Smooth muscle cell (in vitro differentiated cells): ENCODE measurements at regions not wholly inside any gene's neighbourhood (a gene's known extent, or its start where the extent isn't known, plus 50 kb on each side); places are given as distances from the start of the nearest gene placed in this dataset.

ENCODE experiments used
- DNase-seq: peaks from one replicate; lab custom pipeline; 2025; ENCODE audit not compliant: unreplicated experiment; lab: John Stamatoyannopoulos, UW
- H2AFZ ChIP-seq: fragments of 200-600 bp; sonication (generic); 2 replicates; pipeline ENCODE4 v1.6.0; 2016; ENCODE audit warnings: antibody characterized with exemption, low read depth, mild to moderate bottlenecking
- H3F3A ChIP-seq: fragments of 200-600 bp; sonication (generic); 2 replicates; pipeline ENCODE4 v1.6.0; 2017; ENCODE audit warnings: antibody characterized with exemption, low read depth
- H3K27ac ChIP-seq: fragments of 200-600 bp; sonication (generic); 2 replicates; pipeline ENCODE4 v1.5.1; 2016; ENCODE audit warnings: low read depth, mild to moderate bottlenecking
- H3K27me3 ChIP-seq: fragments of 200-600 bp; sonication (generic); 2 replicates; pipeline ENCODE4 v1.6.1; 2016; ENCODE audit warnings: low read depth, mild to moderate bottlenecking
- H3K36me3 ChIP-seq: fragments of 200-600 bp; sonication (generic); 2 replicates; pipeline ENCODE4 v1.5.1; 2016; ENCODE audit warnings: low read depth
- H3K4me1 ChIP-seq: fragments of 200-600 bp; sonication (generic); 2 replicates; pipeline ENCODE4 v1.5.1; 2016; ENCODE audit warnings: low read depth
- H3K4me2 ChIP-seq: fragments of 200-600 bp; sonication (generic); 2 replicates; pipeline ENCODE4 v1.6.0; 2016; ENCODE audit warnings: mild to moderate bottlenecking
- H3K4me3 ChIP-seq: fragments of 200-600 bp; sonication (generic); 2 replicates; pipeline ENCODE4 v1.5.1; 2016; ENCODE audit warnings: mild to moderate bottlenecking
- H3K79me2 ChIP-seq: fragments of 200-600 bp; sonication (generic); 2 replicates; pipeline ENCODE4 v1.6.0; 2016; ENCODE audit warnings: low read depth, mild to moderate bottlenecking
- H3K9ac ChIP-seq: fragments of 200-600 bp; sonication (generic); 2 replicates; pipeline ENCODE4 v1.6.0; 2016; ENCODE audit warnings: low read depth
- H3K9me3 ChIP-seq: fragments of 200-600 bp; sonication (generic); replicated peaks from 2 replicates; pipeline ENCODE4 v1.5.1; 2016; ENCODE audit warnings: low read depth
- H4K20me1 ChIP-seq: fragments of 200-600 bp; sonication (generic); 2 replicates; pipeline ENCODE4 v1.6.0; 2016; ENCODE audit warnings: low read depth
- CTCF ChIP-seq: fragments of 200-600 bp; sonication (generic); IDR thresholded peaks from 2 replicates; pipeline ENCODE4 v1.5.1; 2017; ENCODE audit warnings: borderline replicate concordance, mild to moderate bottlenecking, antibody characterized with exemption; ENCODE audit not compliant: insufficient read depth, poor library complexity, severe bottlenecking
- WGBS: methylation state at CpG from one replicate; pipeline ENCODE4 v1.1.7; 2016; ENCODE audit warnings: low lambda C conversion rate; 5-methylcytosine and 5-hydroxymethylcytosine counted together

DNA sequence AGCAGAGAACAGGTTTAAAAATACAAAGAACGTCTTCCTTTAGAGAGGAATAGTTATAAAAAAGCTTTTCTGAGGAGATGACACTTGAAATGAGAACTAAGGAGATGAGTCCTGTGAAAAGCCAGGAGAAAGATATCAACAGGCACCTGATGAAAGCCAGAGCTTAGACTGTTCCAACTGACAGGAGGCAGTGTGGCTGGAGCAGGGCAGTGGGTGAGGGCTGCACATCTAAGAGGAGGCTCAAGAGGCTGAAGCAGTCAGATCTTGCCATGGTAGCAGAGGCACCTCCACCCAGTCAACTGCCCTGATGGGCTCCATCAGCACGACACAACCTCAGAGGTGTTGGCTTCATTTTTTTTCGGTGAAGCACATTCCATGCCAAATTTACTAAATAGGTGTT is 445.3 kb downstream of the ADGRL2 start:
- Histone ChIP-seq H3K9ac (no peak overlapping the region), H3K36me3 (no peaks in the 10 kb centered on the region), H3K27ac (no peak overlapping the region), H3K4me1 (no peaks in the 10 kb centered on the region), H3F3A (no peaks in the 10 kb centered on the region), H4K20me1 (no peaks in the 10 kb centered on the region), H2AFZ (no peak overlapping the region), H3K79me2 (no peaks in the 10 kb centered on the region), H3K27me3 (no peaks in the 10 kb centered on the region), H3K4me2 (no peak overlapping the region), H3K4me3 (no peak overlapping the region), H3K9me3 (no peaks in the 10 kb centered on the region)
- DNase-seq, result no peak
- WGBS, result 54% methylated on average over 3 of the region's 3 CpGs
- no peak for TF ChIP-seq CTCF

DNA sequence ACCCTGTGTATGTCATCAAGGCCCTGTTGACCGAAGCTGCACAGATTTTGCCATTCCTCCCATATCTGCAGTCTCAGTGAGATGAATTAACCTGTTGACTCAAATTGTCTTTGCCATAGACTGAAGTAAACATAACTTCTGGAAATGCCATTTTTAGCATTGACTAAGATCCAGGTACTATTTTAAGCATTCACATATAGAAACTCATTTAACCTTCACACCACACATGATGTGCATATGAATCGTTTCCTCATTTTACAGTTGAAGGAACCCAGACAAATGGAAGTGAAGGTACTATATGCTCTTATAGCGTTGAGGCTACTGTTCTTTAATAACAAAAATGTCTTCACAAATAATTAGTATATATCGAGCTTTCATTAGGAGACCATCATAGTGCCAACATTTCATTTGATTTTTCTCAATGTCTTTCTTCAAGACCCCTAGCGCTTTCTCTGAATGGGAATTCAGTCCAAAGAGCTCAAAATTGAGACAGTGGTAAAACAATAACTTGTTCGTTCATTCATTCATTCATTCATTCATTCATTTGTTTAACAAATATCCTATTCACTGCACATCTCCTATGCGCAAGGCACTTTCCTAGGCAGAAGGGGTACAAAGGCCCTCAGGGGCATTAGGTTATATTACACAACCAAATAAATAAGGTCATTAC is 444.7 kb downstream of the ADGRL2 start:
- Histone ChIP-seq H3F3A (no peaks in the 10 kb centered on the region), H3K4me2 (no peak overlapping the region), H3K27me3 (no peaks in the 10 kb centered on the region), H3K9ac (no peak overlapping the region), H3K9me3 (no peaks in the 10 kb centered on the region), H3K4me3 (no peak overlapping the region), H3K36me3 (no peaks in the 10 kb centered on the region), H3K79me2 (no peaks in the 10 kb centered on the region), H3K27ac (no peak overlapping the region), H2AFZ (no peak overlapping the region), H3K4me1 (no peaks in the 10 kb centered on the region), H4K20me1 (no peaks in the 10 kb centered on the region)
- WGBS, result 94% methylated on average over 7 of the region's 7 CpGs
- DNase-seq, result no peak
- no peak for TF ChIP-seq CTCF

DNA sequence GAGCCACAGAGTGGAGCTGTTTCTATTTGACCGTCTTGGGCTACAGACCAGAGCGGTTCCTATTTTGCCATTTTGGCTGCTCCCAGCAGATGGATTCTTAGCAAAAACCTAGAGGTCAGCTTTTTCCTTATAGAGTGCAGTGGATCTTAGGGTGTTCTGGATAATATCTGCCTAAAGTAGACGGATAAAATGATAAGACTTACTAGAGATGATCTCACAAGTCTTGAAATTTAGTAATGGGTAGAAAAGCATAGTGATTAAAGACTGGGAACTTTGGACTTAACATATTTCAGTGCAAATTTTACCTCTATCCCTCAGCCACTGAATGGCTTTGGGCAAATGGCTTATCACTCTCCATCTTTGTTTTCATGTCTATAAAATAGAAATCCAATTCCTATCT is 439.8 kb downstream of the ADGRL2 start:
- no peaks in the 10 kb centered on the region for H4K20me1 ChIP-seq
- WGBS, result 52% methylated on average over 3 of the region's 3 CpGs
- H3K4me2 ChIP-seq, result no peak overlapping the region
- DNase-seq, result no peak
- H3K9me3 ChIP-seq, result no peaks in the 10 kb centered on the region
- no peak overlapping the region for H3K4me3 ChIP-seq
- no peak overlapping the region for H3K9ac ChIP-seq
- H3K27ac ChIP-seq, result no peak overlapping the region
- no peak for TF ChIP-seq CTCF
- H3K27me3 ChIP-seq, result no peaks in the 10 kb centered on the region
- no peak overlapping the region for H2AFZ ChIP-seq
- no peaks in the 10 kb centered on the region for H3F3A ChIP-seq
- no peaks in the 10 kb centered on the region for H3K36me3 ChIP-seq
- no peaks in the 10 kb centered on the region for H3K4me1 ChIP-seq
- no peaks in the 10 kb centered on the region for H3K79me2 ChIP-seq

GRCh38 chr1:82230667-82231066 is 429.9 kb downstream of the ADGRL2 start:
- 92% methylated on average over 4 of the region's 4 CpGs for WGBS
- Histone ChIP-seq H3K9ac (no peak overlapping the region), H3K4me2 (no peak overlapping the region), H3K4me3 (no peak overlapping the region), H3F3A (no peaks in the 10 kb centered on the region), H3K79me2 (no peaks in the 10 kb centered on the region), H3K27me3 (no peaks in the 10 kb centered on the region), H3K36me3 (peaks cover 3% of the 10 kb centered on the region), H2AFZ (no peak overlapping the region), H4K20me1 (no peaks in the 10 kb centered on the region), H3K4me1 (no peaks in the 10 kb centered on the region), H3K27ac (no peak overlapping the region), H3K9me3 (no peaks in the 10 kb centered on the region)
- no peak for DNase-seq
- TF ChIP-seq CTCF, result no peak
